ENCODE measurements at regions not wholly inside any gene's neighbourhood (a gene's known extent, or its start where the extent isn't known, plus 50 kb on each side); places are given as distances from the start of the nearest gene placed in this dataset.

DNA sequence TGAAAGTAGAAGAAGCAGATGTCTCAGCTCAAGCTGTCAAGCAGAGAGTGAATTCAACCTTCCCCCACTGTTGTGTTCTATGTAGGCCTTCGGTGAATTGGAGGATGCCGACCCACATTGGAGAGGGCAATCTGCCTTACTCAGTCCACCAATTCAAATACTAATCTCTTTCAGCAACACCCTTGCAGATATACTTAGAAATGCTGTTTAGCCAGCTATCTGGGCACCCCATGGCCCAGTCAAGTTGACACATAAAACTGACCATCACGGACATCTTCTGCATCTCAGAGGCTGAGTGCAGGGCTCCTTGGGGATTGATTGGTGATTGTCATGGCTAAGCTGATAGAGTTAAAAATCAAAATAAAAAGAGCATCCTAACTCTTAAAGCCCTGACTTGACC is 58.3 kb downstream of the IRX3 start:
- WGBS, 2 experiments (ENCODE audit: extremely low coverage in 1 of 2, insufficient coverage in 1 of 2, insufficient read length in 1 of 2, insufficient replicate concordance in 2 of 2, low coverage in 1 of 2, low lambda C conversion rate in 2 of 2, missing lambda C conversion rate in 1 of 2) = 92% methylated on average over 3 of the region's 3 CpGs; no CpG with 5 or more reads in 1 of the 2 experiments

More for the DNA sequence above, 58.3 kb downstream of the IRX3 start:
- no peak overlapping the region for H3K9ac ChIP-seq (replicated peaks in 1 of 4; ENCODE audit: extremely low read depth in 1 of 4, low read depth in 3 of 4, low read length in 3 of 4)
- peaks cover 5 to 8% of the 10 kb centered on the region in 2 experiments; a peak in 2 of 4 replicates for H3K9me3 ChIP-seq (ENCODE audit: insufficient read depth in 2 of 2, low read depth in 1 of 2, low read length in 1 of 2)
- ChIA-PET CTCF (ENCODE audit: partially characterized antibody) (no interaction called here), POLR2A (ENCODE audit: partially characterized antibody) (no interaction called here)
- H3K4me1 ChIP-seq (replicated peaks in 1 of 4; ENCODE audit: control insufficient read depth in 3 of 4, insufficient read depth in 4 of 4, low read length in 3 of 4) = no peaks in the 10 kb centered on the region
- no peak overlapping the region for H3K4ac ChIP-seq (replicated peaks; ENCODE audit: insufficient read length, low read depth, low read length)
- no peak overlapping the region for H2BK12ac ChIP-seq (ENCODE audit: low read depth, low read length)
- H3K23ac ChIP-seq (ENCODE audit: insufficient read length) = no peak overlapping the region
- H4K20me1 ChIP-seq (replicated peaks in 1 of 2; ENCODE audit: control insufficient read depth in 1 of 2, insufficient read depth in 2 of 2, low read length in 2 of 2) = no peaks in the 10 kb centered on the region
- no peak overlapping the region for H4K8ac ChIP-seq (ENCODE audit: extremely low read depth, insufficient read depth, low read length)
- H3K27me3 ChIP-seq (replicated peaks in 1 of 4; ENCODE audit: control insufficient read depth in 3 of 4, extremely low read depth in 1 of 4, insufficient read depth in 3 of 4, low read length in 3 of 4) = no peaks in the 10 kb centered on the region
- no peak for FAIRE-seq
- no peak for DNase-seq (ENCODE audit: low read depth in 1 of 2, low spot score in 2 of 2)
- H3K79me2 ChIP-seq (ENCODE audit: control insufficient read depth in 1 of 2, insufficient read depth in 2 of 2, low read length in 2 of 2) = no peaks in the 10 kb centered on the region
- H3K4me2 ChIP-seq (ENCODE audit: insufficient read depth in 1 of 2, low read depth in 2 of 2, low read length in 2 of 2) = no peak overlapping the region
- no peaks in the 10 kb centered on the region for H3K36me3 ChIP-seq (ENCODE audit: control insufficient read depth in 2 of 4, insufficient read depth in 4 of 4, low read length in 3 of 4)
- H2BK15ac ChIP-seq (ENCODE audit: low read length) = no peak overlapping the region
- H2AFZ ChIP-seq (ENCODE audit: low read length) = no peak overlapping the region
- no peak overlapping the region for H3K14ac ChIP-seq (ENCODE audit: insufficient read length)
- H3K4me3 ChIP-seq (ENCODE audit: extremely low read depth in 1 of 4, insufficient read depth in 2 of 4, low read depth in 3 of 4, low read length in 4 of 4) = no peak overlapping the region
- H3K23me2 ChIP-seq (ENCODE audit: low read depth, low read length) = no peaks in the 10 kb centered on the region; the same call in 1 of the 2 replicates
- no peak overlapping the region for H2BK20ac ChIP-seq (ENCODE audit: low read length)
- H3K56ac ChIP-seq (replicated peaks; ENCODE audit: insufficient read length, low read depth, low read length) = no peak overlapping the region
- TF ChIP-seq KDM1A (IDR thresholded peaks at IDR 0.05; ENCODE audit: borderline replicate concordance, low read length) (0 out of 2 replicates have a peak, but pooled peaks have one; percentile 30), EGR1 (IDR thresholded peaks at IDR 0.05; ENCODE audit: borderline replicate concordance, low read depth, low read length) (no peak)
- H4K91ac ChIP-seq (replicated peaks; ENCODE audit: insufficient read length, low read length) = no peak overlapping the region
- H3K79me1 ChIP-seq (ENCODE audit: low read depth, low read length) = no peaks in the 10 kb centered on the region
- H3K27ac ChIP-seq (ENCODE audit: low read depth, low read length) = no peak overlapping the region
- H2AK5ac ChIP-seq (ENCODE audit: low read depth, low read length) = no peak overlapping the region
- no peak overlapping the region for H2BK120ac ChIP-seq (replicated peaks; ENCODE audit: low read depth, low read length)
- H4K5ac ChIP-seq (ENCODE audit: insufficient read length, low read depth, low read length) = no peak overlapping the region
- no peak overlapping the region for H3K18ac ChIP-seq (ENCODE audit: extremely low read depth, low read length)
- H2BK5ac ChIP-seq (ENCODE audit: low read depth, low read length) = no peak overlapping the region

Data from H1 (cell line).